H1 (cell line): ENCODE measurements at regions not wholly inside any gene's neighbourhood (a gene's known extent, or its start where the extent isn't known, plus 50 kb on each side); places are given as distances from the start of the nearest gene placed in this dataset.

Experiments
- CTCF ChIP-seq, 3 experiments: IDR thresholded peaks; 1 replicate in 2 of 3; 2 replicates in 1 of 3; pipeline versions ENCODE4 v1.5.1 to v1.6.1; 2011; ENCODE audit warnings: low read length in 3 of 3, mild to moderate bottlenecking in 3 of 3, inconsistent platforms in 2 of 3, low read depth in 1 of 3, moderate library complexity in 1 of 3; ENCODE audit not compliant: insufficient read depth in 1 of 3; ENCODE audit errors: control extremely low read depth in 1 of 3
- SRF ChIP-seq: IDR thresholded peaks from 2 replicates; pipeline ENCODE4 v1.6.1; 2011; ENCODE audit warnings: mild to moderate bottlenecking, low read depth, low read length, moderate library complexity
- TCF12 ChIP-seq: IDR thresholded peaks from 2 replicates; pipeline ENCODE4 v1.6.1; 2011; ENCODE audit warnings: low read depth, mild to moderate bottlenecking, low read length

GRCh38 chr2:145410086-145410485 is 890.2 kb upstream of the ZEB2 start (continued):
- no peak for TF ChIP-seq CTCF (IDR thresholded peaks at IDR 0.05; ENCODE audit: control extremely low read depth in 1 of 3, insufficient read depth in 1 of 3, low read depth in 1 of 3, low read length in 3 of 3)
- no peak for TF ChIP-seq SRF
- no peak for TF ChIP-seq TCF12
